ENCODE measurements at regions not wholly inside any gene's neighbourhood (a gene's known extent, or its start where the extent isn't known, plus 50 kb on each side); places are given as distances from the start of the nearest gene placed in this dataset.

DNA sequence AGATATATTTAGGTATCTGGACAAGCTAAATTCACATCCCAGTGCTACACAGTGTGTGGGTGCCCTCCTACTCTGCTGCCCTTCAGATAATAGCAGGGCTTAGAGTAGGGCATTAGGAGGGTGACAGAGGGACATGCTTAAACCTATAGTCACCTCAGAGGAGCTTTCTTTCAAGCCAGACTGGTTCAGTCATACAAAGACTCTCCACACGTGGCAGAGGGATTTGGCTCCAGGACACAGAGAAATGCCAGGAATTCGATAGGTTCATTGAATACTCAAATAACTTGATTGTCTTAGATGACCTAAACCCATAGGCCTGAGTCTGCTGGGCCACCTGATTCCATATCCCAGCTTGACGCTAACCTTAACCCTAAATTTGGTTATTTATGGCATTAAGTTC, 163.5 kb downstream of the TPH2 start:
- peaks cover 14% of the 10 kb centered on the region for H3K27me3 ChIP-seq (ENCODE audit: insufficient read depth, poor library complexity, severe bottlenecking)
- H3K4me3 ChIP-seq (ENCODE audit: severe bottlenecking) = no peak overlapping the region
- TF ChIP-seq, protein P1, sequence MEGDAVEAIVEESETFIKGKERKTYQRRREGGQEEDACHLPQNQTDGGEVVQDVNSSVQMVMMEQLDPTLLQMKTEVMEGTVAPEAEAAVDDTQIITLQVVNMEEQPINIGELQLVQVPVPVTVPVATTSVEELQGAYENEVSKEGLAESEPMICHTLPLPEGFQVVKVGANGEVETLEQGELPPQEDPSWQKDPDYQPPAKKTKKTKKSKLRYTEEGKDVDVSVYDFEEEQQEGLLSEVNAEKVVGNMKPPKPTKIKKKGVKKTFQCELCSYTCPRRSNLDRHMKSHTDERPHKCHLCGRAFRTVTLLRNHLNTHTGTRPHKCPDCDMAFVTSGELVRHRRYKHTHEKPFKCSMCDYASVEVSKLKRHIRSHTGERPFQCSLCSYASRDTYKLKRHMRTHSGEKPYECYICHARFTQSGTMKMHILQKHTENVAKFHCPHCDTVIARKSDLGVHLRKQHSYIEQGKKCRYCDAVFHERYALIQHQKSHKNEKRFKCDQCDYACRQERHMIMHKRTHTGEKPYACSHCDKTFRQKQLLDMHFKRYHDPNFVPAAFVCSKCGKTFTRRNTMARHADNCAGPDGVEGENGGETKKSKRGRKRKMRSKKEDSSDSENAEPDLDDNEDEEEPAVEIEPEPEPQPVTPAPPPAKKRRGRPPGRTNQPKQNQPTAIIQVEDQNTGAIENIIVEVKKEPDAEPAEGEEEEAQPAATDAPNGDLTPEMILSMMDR (IDR thresholded peaks at IDR 0.05; ENCODE audit: poor library complexity, severe bottlenecking) = no peak
- no peaks in the 10 kb centered on the region for H3K9me3 ChIP-seq (ENCODE audit: severe bottlenecking)
- H3K36me3 ChIP-seq (ENCODE audit: low read depth) = no peaks in the 10 kb centered on the region
- no peaks in the 10 kb centered on the region for H3K4me1 ChIP-seq (ENCODE audit: insufficient read depth, poor library complexity, severe bottlenecking)
- no peak overlapping the region for H3K27ac ChIP-seq (ENCODE audit: poor library complexity, severe bottlenecking)
- no peak for DNase-seq (ENCODE audit: low spot score)
- ATAC-seq (ENCODE audit: low read depth) = no peak

GRCh38 chr12:72105849-72106248, 166.3 kb upstream of the TRHDE start:
- Histone ChIP-seq H3K27me3 (ENCODE audit: insufficient read depth, poor library complexity, severe bottlenecking) (peaks cover 8% of the 10 kb centered on the region), H3K9me3 (ENCODE audit: severe bottlenecking) (no peaks in the 10 kb centered on the region), H3K4me1 (ENCODE audit: insufficient read depth, poor library complexity, severe bottlenecking) (no peaks in the 10 kb centered on the region), H3K36me3 (ENCODE audit: low read depth) (no peaks in the 10 kb centered on the region), H3K27ac (ENCODE audit: poor library complexity, severe bottlenecking) (no peak overlapping the region), H3K4me3 (ENCODE audit: severe bottlenecking) (no peak overlapping the region)
- TF ChIP-seq, protein P1 (IDR thresholded peaks at IDR 0.05; ENCODE audit: poor library complexity, severe bottlenecking) = no peak
- ATAC-seq (ENCODE audit: low read depth) (no peak), DNase-seq (ENCODE audit: low spot score) (no peak)

- no peak for ATAC-seq (ENCODE audit: low read depth)
- Histone ChIP-seq H3K4me1 (ENCODE audit: insufficient read depth, poor library complexity, severe bottlenecking) (no peaks in the 10 kb centered on the region), H3K27me3 (ENCODE audit: insufficient read depth, poor library complexity, severe bottlenecking) (peaks cover 4% of the 10 kb centered on the region)
Measured at GRCh38 chr12:72110937-72111650, 161.1 kb upstream of the TRHDE start.

GRCh38 chr12:72111706-72112105, 160.5 kb upstream of the TRHDE start:
- TF ChIP-seq, protein P1 (IDR thresholded peaks at IDR 0.05; ENCODE audit: poor library complexity, severe bottlenecking) = no peak
- H3K36me3 ChIP-seq (ENCODE audit: low read depth) = no peaks in the 10 kb centered on the region
- H3K9me3 ChIP-seq (ENCODE audit: severe bottlenecking) = no peaks in the 10 kb centered on the region
- H3K4me1 ChIP-seq (ENCODE audit: insufficient read depth, poor library complexity, severe bottlenecking) = no peaks in the 10 kb centered on the region
- no peak overlapping the region for H3K27ac ChIP-seq (ENCODE audit: poor library complexity, severe bottlenecking)
- H3K4me3 ChIP-seq (ENCODE audit: severe bottlenecking) = no peak overlapping the region
- DNase-seq (ENCODE audit: low spot score) = no peak
- peaks cover 4% of the 10 kb centered on the region for H3K27me3 ChIP-seq (ENCODE audit: insufficient read depth, poor library complexity, severe bottlenecking)
- no peak for ATAC-seq (ENCODE audit: low read depth)

More at GRCh38 chr12:72110937-72111650, 161.1 kb upstream of the TRHDE start:
- H3K9me3 ChIP-seq (ENCODE audit: severe bottlenecking) = no peaks in the 10 kb centered on the region
- H3K4me3 ChIP-seq (ENCODE audit: severe bottlenecking) = no peak overlapping the region
- TF ChIP-seq, protein P1 (IDR thresholded peaks at IDR 0.05; ENCODE audit: poor library complexity, severe bottlenecking) = no peak
- DNase-seq (ENCODE audit: low spot score) = no peak
- H3K36me3 ChIP-seq (ENCODE audit: low read depth) = no peaks in the 10 kb centered on the region
- no peak overlapping the region for H3K27ac ChIP-seq (ENCODE audit: poor library complexity, severe bottlenecking)

DNA sequence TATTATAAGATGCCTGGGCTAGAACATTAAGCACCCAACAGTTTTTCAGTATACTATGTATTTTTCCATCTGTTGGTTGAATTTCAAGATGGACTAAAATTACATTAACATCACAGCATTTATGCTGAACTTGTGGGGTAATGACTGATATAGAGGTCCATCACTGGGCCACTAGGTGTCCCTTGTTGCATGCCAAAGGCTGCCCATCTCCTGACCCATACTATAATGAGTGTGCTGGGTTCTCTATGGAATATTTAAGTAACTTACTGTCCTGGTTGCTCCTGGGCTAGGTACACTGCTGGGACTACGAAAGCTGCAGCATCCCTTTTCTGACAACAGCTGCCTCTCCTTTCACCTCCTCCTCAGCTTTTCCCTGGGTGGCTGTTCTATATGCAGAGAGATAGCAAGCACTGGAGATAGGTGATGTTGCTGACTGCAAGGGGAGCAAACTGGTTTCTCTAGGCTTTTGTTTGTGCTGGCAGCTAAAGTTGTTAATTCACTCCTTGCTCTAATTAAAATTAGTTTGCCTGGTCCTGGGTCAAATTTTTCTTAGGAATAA, 138.6 kb upstream of the TRHDE start:
- DNase-seq (ENCODE audit: low spot score) (no peak), ATAC-seq (ENCODE audit: low read depth) (peak; percentile 50)
- Histone ChIP-seq H3K27ac (ENCODE audit: poor library complexity, severe bottlenecking) (no peak overlapping the region), H3K36me3 (ENCODE audit: low read depth) (no peaks in the 10 kb centered on the region), H3K4me3 (ENCODE audit: severe bottlenecking) (no peak overlapping the region), H3K9me3 (ENCODE audit: severe bottlenecking) (no peaks in the 10 kb centered on the region), H3K4me1 (ENCODE audit: insufficient read depth, poor library complexity, severe bottlenecking) (no peaks in the 10 kb centered on the region), H3K27me3 (ENCODE audit: insufficient read depth, poor library complexity, severe bottlenecking) (peaks cover 5% of the 10 kb centered on the region)
- TF ChIP-seq, protein P1 (IDR thresholded peaks at IDR 0.05; ENCODE audit: poor library complexity, severe bottlenecking) = no peak

Data from RWPE2 (cell line).